HEK293 (cell line): ENCODE measurements at regions not wholly inside any gene's neighbourhood (a gene's known extent, or its start where the extent isn't known, plus 50 kb on each side); places are given as distances from the start of the nearest gene placed in this dataset.

Experiments used
- BCL11A ChIP-seq: fragments of 450-650 bp; formaldehyde crosslinking; IDR thresholded peaks from 2 replicates; pipeline ENCODE4 v1.5.1; 2016; ENCODE audit warnings: low read depth, missing biosample characterization, missing genetic modification characterization
- CTCF ChIP-seq: fragments of 450-650 bp; formaldehyde crosslinking; IDR thresholded peaks from 2 replicates; pipeline ENCODE4 v1.5.1; 2016; ENCODE audit warnings: missing biosample characterization, missing genetic modification characterization
- INSM2 ChIP-seq: fragments of 450-650 bp; formaldehyde crosslinking; IDR thresholded peaks from 2 replicates; pipeline ENCODE4 v1.5.1; 2016; ENCODE audit warnings: missing biosample characterization, missing genetic modification characterization
- MEIS1 ChIP-seq: sonication (generic); formaldehyde crosslinking; IDR thresholded peaks from 2 replicates; pipeline ENCODE4 v1.8.1; 2022; ENCODE audit warnings: missing genetic modification reagents, mild to moderate bottlenecking, borderline replicate concordance
- SP2 ChIP-seq: fragments of 450-650 bp; formaldehyde crosslinking; IDR thresholded peaks from 2 replicates; pipeline ENCODE4 v1.5.1; 2016; ENCODE audit warnings: missing biosample characterization, missing genetic modification characterization
- YY1 ChIP-seq: fragments of 450-650 bp; formaldehyde crosslinking; IDR thresholded peaks from 2 replicates; pipeline ENCODE4 v1.5.1; 2018; ENCODE audit warnings: missing biosample characterization, missing genetic modification characterization
- ZBTB8A ChIP-seq: fragments of 450-650 bp; formaldehyde crosslinking; IDR thresholded peaks from 2 replicates; pipeline ENCODE4 v1.5.1; 2016; ENCODE audit warnings: missing biosample characterization, missing genetic modification characterization
- ZEB2 ChIP-seq: fragments of 450-650 bp; formaldehyde crosslinking; IDR thresholded peaks from 2 replicates; pipeline ENCODE4 v1.5.1; 2016; ENCODE audit warnings: missing biosample characterization, missing genetic modification characterization
- ZNF214 ChIP-seq: fragments of 450-650 bp; formaldehyde crosslinking; IDR thresholded peaks from 2 replicates; pipeline ENCODE4 v1.5.1; 2017; ENCODE audit warnings: missing biosample characterization, mild to moderate bottlenecking, missing genetic modification characterization, borderline replicate concordance
- ZNF398 ChIP-seq: fragments of 450-650 bp; formaldehyde crosslinking; IDR thresholded peaks from 2 replicates; pipeline ENCODE4 v1.5.1; 2017; ENCODE audit warnings: missing biosample characterization, missing genetic modification characterization
- ZNF423 ChIP-seq: fragments of 450-650 bp; formaldehyde crosslinking; IDR thresholded peaks from 2 replicates; pipeline ENCODE4 v1.5.1; 2016; ENCODE audit warnings: missing biosample characterization, missing genetic modification characterization
- ZNF510 ChIP-seq: fragments of 450-650 bp; formaldehyde crosslinking; IDR thresholded peaks from 2 replicates; pipeline ENCODE4 v1.5.1; 2018; ENCODE audit warnings: mild to moderate bottlenecking, missing genetic modification characterization, missing biosample characterization; ENCODE audit not compliant: insufficient replicate concordance
- ZNF529 ChIP-seq: fragments of 450-650 bp; formaldehyde crosslinking; IDR thresholded peaks from 2 replicates; pipeline ENCODE4 v1.5.1; 2017; ENCODE audit warnings: missing genetic modification characterization, missing biosample characterization; ENCODE audit not compliant: insufficient replicate concordance
- ZNF626 ChIP-seq: fragments of 450-650 bp; sonication (Bioruptor Pico); formaldehyde crosslinking; IDR thresholded peaks from 2 replicates; pipeline ENCODE4 v1.5.1; 2018; ENCODE audit warnings: missing biosample characterization, missing genetic modification characterization, inconsistent platforms

- TF ChIP-seq SP2 (tag by site-specific recombination) = no peak
- TF ChIP-seq CTCF (tag by site-specific recombination) = no peak
- no peak for TF ChIP-seq ZNF510 (tag by site-specific recombination)
- TF ChIP-seq BCL11A (tag by site-specific recombination) = no peak
- no peak for TF ChIP-seq YY1 (tag by site-specific recombination)
- TF ChIP-seq ZEB2 (tag by site-specific recombination) = no peak
- no peak for TF ChIP-seq ZBTB8A
- no peak for TF ChIP-seq INSM2 (tag by site-specific recombination)
- no peak for TF ChIP-seq MEIS1 (CRISPR knock-in tag)
- TF ChIP-seq ZNF529 = no peak
- no peak for TF ChIP-seq ZNF626 (tag by site-specific recombination)
- TF ChIP-seq ZNF398 (tag by site-specific recombination) = no peak
- no peak for TF ChIP-seq ZNF214
- no peak for TF ChIP-seq ZNF423
Observed at GRCh38 chr4:22874334-22874912, 181.7 kb downstream of the GBA3 start.
